ENCODE measurements at regions not wholly inside any gene's neighbourhood (a gene's known extent, or its start where the extent isn't known, plus 50 kb on each side); places are given as distances from the start of the nearest gene placed in this dataset.

GRCh38 chr1:83670909-83671565 is 327.9 kb downstream of the TTLL7 start:
- H3K27me3 ChIP-seq (ENCODE audit: low read depth, low read length): no peaks in the 10 kb centered on the region
- no peaks in the 10 kb centered on the region for H3K36me3 ChIP-seq (ENCODE audit: control insufficient read depth in 1 of 2, insufficient read depth in 2 of 2, low read length in 2 of 2)
- H3K4me3 ChIP-seq (ENCODE audit: low read depth in 1 of 2, low read length in 2 of 2): no peak overlapping the region
- no peaks in the 10 kb centered on the region for H3K9me3 ChIP-seq (ENCODE audit: control insufficient read depth in 1 of 2, low read length in 2 of 2)
- no peak overlapping the region for H3K27ac ChIP-seq (ENCODE audit: low read length)
- no peaks in the 10 kb centered on the region for H3K4me1 ChIP-seq (ENCODE audit: control insufficient read depth in 1 of 2, insufficient read depth in 2 of 2, low read length in 2 of 2)

GRCh38 chr1:83641796-83642443 is 357.0 kb downstream of the TTLL7 start:
- Histone ChIP-seq H3K27me3 (ENCODE audit: low read depth, low read length) (no peaks in the 10 kb centered on the region), H3K4me3 (ENCODE audit: low read depth in 1 of 2, low read length in 2 of 2) (peak overlapping the region in 1 of 2 donors; percentile 3), H3K36me3 (ENCODE audit: control insufficient read depth in 1 of 2, insufficient read depth in 2 of 2, low read length in 2 of 2) (no peaks in the 10 kb centered on the region), H3K27ac (ENCODE audit: low read length) (peak overlapping the region; percentile 6), H3K9me3 (ENCODE audit: control insufficient read depth in 1 of 2, low read length in 2 of 2) (no peaks in the 10 kb centered on the region), H3K4me1 (ENCODE audit: control insufficient read depth in 1 of 2, insufficient read depth in 2 of 2, low read length in 2 of 2) (peaks cover 0 to 21% of the 10 kb centered on the region in 2 donors)

- H3K27me3 ChIP-seq (ENCODE audit: low read depth, low read length): no peaks in the 10 kb centered on the region
- peak overlapping the region; percentile 6 for H3K27ac ChIP-seq (ENCODE audit: low read length)
- peaks cover 0 to 21% of the 10 kb centered on the region in 2 donors for H3K4me1 ChIP-seq (ENCODE audit: control insufficient read depth in 1 of 2, insufficient read depth in 2 of 2, low read length in 2 of 2)
- no peaks in the 10 kb centered on the region for H3K36me3 ChIP-seq (ENCODE audit: control insufficient read depth in 1 of 2, insufficient read depth in 2 of 2, low read length in 2 of 2)
- H3K9me3 ChIP-seq (ENCODE audit: control insufficient read depth in 1 of 2, low read length in 2 of 2): no peaks in the 10 kb centered on the region
- peak overlapping the region in 1 of 2 donors; percentile 3 for H3K4me3 ChIP-seq (ENCODE audit: low read depth in 1 of 2, low read length in 2 of 2)
Measured at GRCh38 chr1:83641206-83641658, 357.7 kb downstream of the TTLL7 start.

GRCh38 chr1:83639785-83640184 is 359.1 kb downstream of the TTLL7 start:
- Histone ChIP-seq H3K27me3 (ENCODE audit: low read depth, low read length) (no peaks in the 10 kb centered on the region), H3K9me3 (ENCODE audit: control insufficient read depth in 1 of 2, low read length in 2 of 2) (no peaks in the 10 kb centered on the region), H3K27ac (ENCODE audit: low read length) (no peak overlapping the region), H3K4me1 (ENCODE audit: control insufficient read depth in 1 of 2, insufficient read depth in 2 of 2, low read length in 2 of 2) (peaks cover 0 to 21% of the 10 kb centered on the region in 2 donors), H3K36me3 (ENCODE audit: control insufficient read depth in 1 of 2, insufficient read depth in 2 of 2, low read length in 2 of 2) (no peaks in the 10 kb centered on the region), H3K4me3 (ENCODE audit: low read depth in 1 of 2, low read length in 2 of 2) (no peak overlapping the region)

GRCh38 chr1:83637586-83637985 is 361.3 kb downstream of the TTLL7 start:
- Histone ChIP-seq H3K27me3 (ENCODE audit: low read depth, low read length) (no peaks in the 10 kb centered on the region), H3K27ac (ENCODE audit: low read length) (no peak overlapping the region), H3K36me3 (ENCODE audit: control insufficient read depth in 1 of 2, insufficient read depth in 2 of 2, low read length in 2 of 2) (no peaks in the 10 kb centered on the region), H3K4me3 (ENCODE audit: low read depth in 1 of 2, low read length in 2 of 2) (no peak overlapping the region), H3K4me1 (ENCODE audit: control insufficient read depth in 1 of 2, insufficient read depth in 2 of 2, low read length in 2 of 2) (peaks cover 0 to 19% of the 10 kb centered on the region in 2 donors), H3K9me3 (ENCODE audit: control insufficient read depth in 1 of 2, low read length in 2 of 2) (no peaks in the 10 kb centered on the region)

GRCh38 chr1:83637009-83637408 is 361.9 kb downstream of the TTLL7 start:
- Histone ChIP-seq H3K36me3 (ENCODE audit: control insufficient read depth in 1 of 2, insufficient read depth in 2 of 2, low read length in 2 of 2) (no peaks in the 10 kb centered on the region), H3K9me3 (ENCODE audit: control insufficient read depth in 1 of 2, low read length in 2 of 2) (no peaks in the 10 kb centered on the region), H3K4me3 (ENCODE audit: low read depth in 1 of 2, low read length in 2 of 2) (no peak overlapping the region), H3K4me1 (ENCODE audit: control insufficient read depth in 1 of 2, insufficient read depth in 2 of 2, low read length in 2 of 2) (peaks cover 0 to 13% of the 10 kb centered on the region in 2 donors), H3K27me3 (ENCODE audit: low read depth, low read length) (no peaks in the 10 kb centered on the region), H3K27ac (ENCODE audit: low read length) (no peak overlapping the region)

GRCh38 chr1:83632906-83633305 is 366.0 kb downstream of the TTLL7 start:
- H3K9me3 ChIP-seq (ENCODE audit: control insufficient read depth in 1 of 2, low read length in 2 of 2): no peaks in the 10 kb centered on the region
- H3K36me3 ChIP-seq (ENCODE audit: control insufficient read depth in 1 of 2, insufficient read depth in 2 of 2, low read length in 2 of 2): no peaks in the 10 kb centered on the region
- no peaks in the 10 kb centered on the region for H3K27me3 ChIP-seq (ENCODE audit: low read depth, low read length)
- no peak overlapping the region for H3K27ac ChIP-seq (ENCODE audit: low read length)
- H3K4me3 ChIP-seq (ENCODE audit: low read depth in 1 of 2, low read length in 2 of 2): no peak overlapping the region
- H3K4me1 ChIP-seq (ENCODE audit: control insufficient read depth in 1 of 2, insufficient read depth in 2 of 2, low read length in 2 of 2): no peaks in the 10 kb centered on the region

GRCh38 chr1:83631851-83632250 is 367.1 kb downstream of the TTLL7 start:
- Histone ChIP-seq H3K36me3 (ENCODE audit: control insufficient read depth in 1 of 2, insufficient read depth in 2 of 2, low read length in 2 of 2) (no peaks in the 10 kb centered on the region), H3K9me3 (ENCODE audit: control insufficient read depth in 1 of 2, low read length in 2 of 2) (no peaks in the 10 kb centered on the region), H3K4me1 (ENCODE audit: control insufficient read depth in 1 of 2, insufficient read depth in 2 of 2, low read length in 2 of 2) (no peaks in the 10 kb centered on the region), H3K27me3 (ENCODE audit: low read depth, low read length) (no peaks in the 10 kb centered on the region), H3K4me3 (ENCODE audit: low read depth in 1 of 2, low read length in 2 of 2) (no peak overlapping the region), H3K27ac (ENCODE audit: low read length) (no peak overlapping the region)

GRCh38 chr1:83627045-83627444 is 371.9 kb downstream of the TTLL7 start:
- Histone ChIP-seq H3K4me1 (ENCODE audit: control insufficient read depth in 1 of 2, insufficient read depth in 2 of 2, low read length in 2 of 2) (no peaks in the 10 kb centered on the region), H3K27me3 (ENCODE audit: low read depth, low read length) (no peaks in the 10 kb centered on the region), H3K9me3 (ENCODE audit: control insufficient read depth in 1 of 2, low read length in 2 of 2) (no peaks in the 10 kb centered on the region), H3K27ac (ENCODE audit: low read length) (no peak overlapping the region), H3K4me3 (ENCODE audit: low read depth in 1 of 2, low read length in 2 of 2) (no peak overlapping the region), H3K36me3 (ENCODE audit: control insufficient read depth in 1 of 2, insufficient read depth in 2 of 2, low read length in 2 of 2) (no peaks in the 10 kb centered on the region)

- Histone ChIP-seq H3K9me3 (ENCODE audit: control insufficient read depth in 1 of 2, low read length in 2 of 2) (no peaks in the 10 kb centered on the region), H3K27me3 (ENCODE audit: low read depth, low read length) (no peaks in the 10 kb centered on the region), H3K4me3 (ENCODE audit: low read depth in 1 of 2, low read length in 2 of 2) (no peak overlapping the region), H3K27ac (ENCODE audit: low read length) (no peak overlapping the region), H3K36me3 (ENCODE audit: control insufficient read depth in 1 of 2, insufficient read depth in 2 of 2, low read length in 2 of 2) (no peaks in the 10 kb centered on the region), H3K4me1 (ENCODE audit: control insufficient read depth in 1 of 2, insufficient read depth in 2 of 2, low read length in 2 of 2) (no peaks in the 10 kb centered on the region)
Measured at GRCh38 chr1:83626603-83627002, 372.3 kb downstream of the TTLL7 start.

- no peaks in the 10 kb centered on the region for H3K4me1 ChIP-seq (ENCODE audit: control insufficient read depth in 1 of 2, insufficient read depth in 2 of 2, low read length in 2 of 2)
- no peaks in the 10 kb centered on the region for H3K36me3 ChIP-seq (ENCODE audit: control insufficient read depth in 1 of 2, insufficient read depth in 2 of 2, low read length in 2 of 2)
- H3K4me3 ChIP-seq (ENCODE audit: low read depth in 1 of 2, low read length in 2 of 2): no peak overlapping the region
- no peaks in the 10 kb centered on the region for H3K27me3 ChIP-seq (ENCODE audit: low read depth, low read length)
- no peaks in the 10 kb centered on the region for H3K9me3 ChIP-seq (ENCODE audit: control insufficient read depth in 1 of 2, low read length in 2 of 2)
- no peak overlapping the region for H3K27ac ChIP-seq (ENCODE audit: low read length)
Measured at GRCh38 chr1:83625646-83626045, 373.3 kb downstream of the TTLL7 start.

GRCh38 chr1:83620016-83620415 is 378.9 kb downstream of the TTLL7 start:
- H3K4me3 ChIP-seq (ENCODE audit: low read depth in 1 of 2, low read length in 2 of 2): no peak overlapping the region
- H3K27me3 ChIP-seq (ENCODE audit: low read depth, low read length): no peaks in the 10 kb centered on the region
- H3K27ac ChIP-seq (ENCODE audit: low read length): no peak overlapping the region

More at GRCh38 chr1:83620016-83620415, 378.9 kb downstream of the TTLL7 start:
- Histone ChIP-seq H3K36me3 (ENCODE audit: control insufficient read depth in 1 of 2, insufficient read depth in 2 of 2, low read length in 2 of 2) (no peaks in the 10 kb centered on the region), H3K4me1 (ENCODE audit: control insufficient read depth in 1 of 2, insufficient read depth in 2 of 2, low read length in 2 of 2) (no peaks in the 10 kb centered on the region), H3K9me3 (ENCODE audit: control insufficient read depth in 1 of 2, low read length in 2 of 2) (no peaks in the 10 kb centered on the region)
